ENCODE measurements at regions not wholly inside any gene's neighbourhood (a gene's known extent, or its start where the extent isn't known, plus 50 kb on each side); places are given as distances from the start of the nearest gene placed in this dataset.
A peak's percentile ranks its signal among the peaks of the same experiment; 100 is the strongest.

DNA sequence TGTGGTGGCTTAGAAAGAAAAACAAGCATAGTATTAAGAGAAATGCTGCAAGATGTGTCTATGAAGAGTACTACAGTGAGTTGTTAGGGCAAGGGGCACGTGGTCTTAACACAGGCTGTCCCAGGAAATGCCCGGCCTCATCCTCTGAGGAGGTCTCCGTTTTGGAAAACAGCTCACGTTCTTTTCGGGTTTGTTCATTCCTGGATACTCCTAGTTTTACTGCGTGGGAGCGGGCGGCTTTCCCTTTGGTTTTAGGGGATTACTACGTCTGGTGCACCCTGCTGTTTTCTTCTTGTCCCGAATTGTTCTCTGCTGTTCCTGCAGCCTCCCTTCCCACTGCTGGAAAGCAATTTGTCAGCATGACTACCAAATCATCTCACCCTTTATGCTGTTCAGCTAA lies 55.5 kb upstream of the RAB6D start:
- Histone ChIP-seq H3K9ac (replicated peaks in 1 of 4; ENCODE audit: extremely low read depth in 1 of 4, low read depth in 3 of 4, low read length in 3 of 4) (no peak overlapping the region), H4K91ac (replicated peaks; ENCODE audit: insufficient read length, low read length) (no peak overlapping the region), H3K23me2 (ENCODE audit: low read depth, low read length) (no peaks in the 10 kb centered on the region), H3K14ac (ENCODE audit: insufficient read length) (no peak overlapping the region), H3K23ac (ENCODE audit: insufficient read length) (no peak overlapping the region), H2BK12ac (ENCODE audit: low read depth, low read length) (peak overlapping the region; percentile 61), H4K5ac (ENCODE audit: insufficient read length, low read depth, low read length) (no peak overlapping the region), H3K18ac (ENCODE audit: extremely low read depth, low read length) (no peak overlapping the region; the same call in 1 of the 2 replicates), H3K79me1 (ENCODE audit: low read depth, low read length) (no peaks in the 10 kb centered on the region), H2AFZ (ENCODE audit: low read length) (peak overlapping the region; percentile 89; the same call in 1 of the 2 replicates), H2BK120ac (replicated peaks; ENCODE audit: low read depth, low read length) (peak overlapping the region; percentile 38), H3K9me3 (ENCODE audit: insufficient read depth in 2 of 2, low read depth in 1 of 2, low read length in 1 of 2) (0 out of 4 replicates have a peak, but pooled peaks cover 0 to 6% of the 10 kb centered on the region in 2 experiments), H3K4me2 (ENCODE audit: insufficient read depth in 1 of 2, low read depth in 2 of 2, low read length in 2 of 2) (peak overlapping the region; percentile 56 to 59), H3K27me3 (replicated peaks in 1 of 4; ENCODE audit: control insufficient read depth in 3 of 4, extremely low read depth in 1 of 4, insufficient read depth in 3 of 4, low read length in 3 of 4) (peaks cover 5 to 9% (median 7%) of the 10 kb centered on the region in 4 experiments; a peak in 6 of 7 replicates), H3K4me1 (replicated peaks in 1 of 4; ENCODE audit: control insufficient read depth in 3 of 4, insufficient read depth in 4 of 4, low read length in 3 of 4) (peaks cover 0 to 20% (median 5%) of the 10 kb centered on the region in 4 experiments; a peak in 3 of 7 replicates), H4K20me1 (replicated peaks in 1 of 2; ENCODE audit: control insufficient read depth in 1 of 2, insufficient read depth in 2 of 2, low read length in 2 of 2) (no peaks in the 10 kb centered on the region), H3K4ac (replicated peaks; ENCODE audit: insufficient read length, low read depth, low read length) (no peak overlapping the region), H3K56ac (replicated peaks; ENCODE audit: insufficient read length, low read depth, low read length) (no peak overlapping the region), H2BK15ac (ENCODE audit: low read length) (no peak overlapping the region), H2BK5ac (ENCODE audit: low read depth, low read length) (0 out of 2 replicates have a peak overlapping the region, but pooled peaks have one; percentile 14), H2BK20ac (ENCODE audit: low read length) (no peak overlapping the region), H3K79me2 (ENCODE audit: control insufficient read depth in 1 of 2, insufficient read depth in 2 of 2, low read length in 2 of 2) (no peaks in the 10 kb centered on the region), H3K36me3 (ENCODE audit: control insufficient read depth in 2 of 4, insufficient read depth in 4 of 4, low read length in 3 of 4) (no peaks in the 10 kb centered on the region; a peak in 1 of 8 replicates), H2AK5ac (ENCODE audit: low read depth, low read length) (no peak overlapping the region), H3K4me3 (ENCODE audit: extremely low read depth in 1 of 4, insufficient read depth in 2 of 4, low read depth in 3 of 4, low read length in 4 of 4) (peak overlapping the region in 2 of 4 experiments; percentile 9 to 29; a peak in 1 of 8 replicates), H4K8ac (ENCODE audit: extremely low read depth, insufficient read depth, low read length) (no peak overlapping the region), H3K27ac (ENCODE audit: low read depth, low read length) (no peak overlapping the region)
- FAIRE-seq (no peak), DNase-seq (ENCODE audit: low read depth in 1 of 2, low spot score in 2 of 2) (no peak)
- ChIA-PET POLR2A (ENCODE audit: partially characterized antibody) (no interaction called here), CTCF (ENCODE audit: partially characterized antibody) (interaction anchor here (1.3 to 1.4 kb wide), 2 partner anchors 74 to 253 kb away, joined by 4 to 6 read pairs; no protein-coding TSS in a partner anchor)
- 6% methylated on average over 10 of the region's 10 CpGs; no CpG with 5 or more reads in 1 of the 2 experiments for WGBS, 2 experiments (ENCODE audit: extremely low coverage in 1 of 2, insufficient coverage in 1 of 2, insufficient read length in 1 of 2, insufficient replicate concordance in 2 of 2, low coverage in 1 of 2, low lambda C conversion rate in 2 of 2, missing lambda C conversion rate in 1 of 2)
- TF ChIP-seq, protein P1, sequence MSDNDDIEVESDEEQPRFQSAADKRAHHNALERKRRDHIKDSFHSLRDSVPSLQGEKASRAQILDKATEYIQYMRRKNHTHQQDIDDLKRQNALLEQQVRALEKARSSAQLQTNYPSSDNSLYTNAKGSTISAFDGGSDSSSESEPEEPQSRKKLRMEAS (IDR thresholded peaks at IDR 0.05) = peak; percentile 45
- TF ChIP-seq YY1 (IDR thresholded peaks at IDR 0.05; ENCODE audit: low read depth, low read length) = no peak

Data from H1 (cell line).